HG02938 (cell line): ENCODE measurements at regions not wholly inside any gene's neighbourhood (a gene's known extent, or its start where the extent isn't known, plus 50 kb on each side); places are given as distances from the start of the nearest gene placed in this dataset.

ENCODE experiments used
- ATAC-seq: cut with Tn5 transposase; IDR thresholded peaks from one replicate; pipeline ENCODE4 v1.9.1; 2021; ENCODE audit warnings: mild to moderate bottlenecking, moderate library complexity; ENCODE audit not compliant: unreplicated experiment

DNA sequence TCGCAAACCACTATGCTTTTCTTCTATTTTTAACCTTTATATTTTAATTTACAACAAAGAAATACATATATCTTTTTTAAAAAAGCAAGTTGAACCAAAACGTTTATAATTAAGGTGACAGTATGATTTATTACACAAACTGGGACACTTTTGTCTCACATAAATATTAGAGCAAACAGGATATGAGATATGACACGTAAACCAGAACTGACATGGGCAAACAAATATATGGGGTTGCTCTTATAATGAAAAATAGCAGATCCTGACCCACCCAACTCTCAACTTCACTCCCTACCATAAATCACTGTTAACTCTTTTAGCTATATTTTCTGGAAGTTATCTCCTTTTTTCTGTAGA, 177.0 kb upstream of the EDNRA start:
- ATAC-seq: no peak

DNA sequence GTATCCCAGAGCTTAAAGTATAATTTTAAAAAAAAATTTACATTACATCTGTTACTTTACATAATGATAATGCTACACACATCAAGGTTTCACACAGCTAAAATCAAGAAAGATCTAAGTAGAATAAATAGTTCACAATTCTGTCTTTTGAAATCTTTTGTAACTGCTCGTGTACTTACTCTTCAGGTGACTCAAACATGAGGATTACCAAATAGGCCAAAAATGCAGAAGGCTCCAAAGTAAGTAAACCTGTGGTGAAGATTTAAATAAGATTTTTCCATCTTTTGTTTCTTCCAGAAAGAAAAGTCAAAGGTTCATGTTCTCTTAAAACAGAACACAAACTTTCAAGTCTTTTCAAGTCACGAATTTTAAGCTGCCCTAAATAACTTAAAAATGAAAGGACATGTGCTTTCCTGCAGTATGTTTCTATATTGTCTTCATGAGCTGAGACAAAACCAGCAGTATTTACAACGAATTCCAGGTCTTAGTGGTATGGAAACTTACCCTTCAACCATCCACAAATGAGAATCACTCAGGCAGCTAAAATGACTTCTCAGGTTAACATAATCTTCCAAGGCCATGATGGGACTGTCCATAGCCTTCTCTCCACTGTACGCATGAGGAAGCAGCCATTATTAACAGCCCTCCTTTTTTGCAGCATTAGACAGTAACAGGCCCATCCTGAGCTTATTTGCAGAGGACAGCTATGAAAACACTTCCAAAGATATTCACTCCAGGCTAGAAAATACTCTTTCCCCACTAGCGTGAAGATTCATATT, 172.8 kb upstream of the EDNRA start:
- ATAC-seq: no peak

DNA sequence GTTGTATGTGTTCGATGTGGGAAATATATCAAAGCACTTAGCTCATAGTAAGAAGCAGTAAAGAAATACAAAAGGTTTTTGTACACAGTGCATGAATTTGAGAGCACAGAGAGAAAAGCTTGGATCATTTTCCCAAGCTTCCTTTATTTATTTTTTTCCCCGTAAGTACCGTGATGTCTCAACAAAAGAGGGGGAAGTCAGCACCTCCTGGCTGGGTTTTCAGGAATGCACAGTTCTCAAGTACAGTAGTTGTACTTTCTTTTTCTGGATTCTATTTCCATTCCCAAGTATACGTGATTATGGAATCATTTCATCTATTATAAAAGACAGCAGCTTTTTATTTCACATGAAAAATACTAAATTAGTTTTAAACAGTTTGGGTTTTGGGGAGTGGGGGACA, 171.5 kb upstream of the EDNRA start:
- no peak for ATAC-seq

DNA sequence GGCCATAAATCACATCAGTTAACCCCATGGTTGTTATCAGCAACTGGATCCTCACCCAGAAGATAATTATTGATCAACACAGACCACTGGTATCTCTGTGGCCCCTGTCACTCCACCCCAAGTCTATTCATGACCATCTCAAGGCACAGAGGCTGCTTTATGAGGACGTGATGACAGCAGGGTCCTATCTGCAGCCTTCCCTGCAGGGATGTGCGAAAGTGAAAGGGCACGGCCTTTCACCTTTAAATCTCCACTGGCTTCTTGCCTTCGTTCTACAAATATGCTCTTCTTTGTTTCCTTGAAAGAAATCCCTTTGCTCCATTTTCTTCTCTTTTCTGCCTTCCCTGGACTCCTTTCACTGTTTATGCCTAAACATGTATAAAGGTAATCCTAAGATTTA, 170.6 kb upstream of the EDNRA start:
- ATAC-seq: no peak

DNA sequence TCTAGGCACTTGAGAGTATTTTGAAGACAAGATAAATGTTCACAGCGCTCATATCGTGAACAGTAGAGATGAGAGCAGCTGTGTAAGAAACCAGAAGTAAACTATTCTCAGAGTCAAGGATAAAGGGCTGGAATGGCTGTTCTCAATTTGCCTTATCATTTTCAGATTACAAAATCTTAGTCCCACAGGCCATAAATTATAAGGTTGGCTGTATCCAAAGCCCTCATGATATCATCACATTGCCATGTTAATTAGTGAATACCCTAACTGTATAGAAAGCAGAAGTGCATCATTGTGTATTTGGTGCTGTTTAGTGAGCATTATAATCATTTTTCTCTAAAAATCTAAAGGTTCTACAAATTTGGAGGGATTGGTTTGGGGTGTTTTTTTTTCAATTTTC, 168.9 kb upstream of the EDNRA start:
- ATAC-seq: no peak

DNA sequence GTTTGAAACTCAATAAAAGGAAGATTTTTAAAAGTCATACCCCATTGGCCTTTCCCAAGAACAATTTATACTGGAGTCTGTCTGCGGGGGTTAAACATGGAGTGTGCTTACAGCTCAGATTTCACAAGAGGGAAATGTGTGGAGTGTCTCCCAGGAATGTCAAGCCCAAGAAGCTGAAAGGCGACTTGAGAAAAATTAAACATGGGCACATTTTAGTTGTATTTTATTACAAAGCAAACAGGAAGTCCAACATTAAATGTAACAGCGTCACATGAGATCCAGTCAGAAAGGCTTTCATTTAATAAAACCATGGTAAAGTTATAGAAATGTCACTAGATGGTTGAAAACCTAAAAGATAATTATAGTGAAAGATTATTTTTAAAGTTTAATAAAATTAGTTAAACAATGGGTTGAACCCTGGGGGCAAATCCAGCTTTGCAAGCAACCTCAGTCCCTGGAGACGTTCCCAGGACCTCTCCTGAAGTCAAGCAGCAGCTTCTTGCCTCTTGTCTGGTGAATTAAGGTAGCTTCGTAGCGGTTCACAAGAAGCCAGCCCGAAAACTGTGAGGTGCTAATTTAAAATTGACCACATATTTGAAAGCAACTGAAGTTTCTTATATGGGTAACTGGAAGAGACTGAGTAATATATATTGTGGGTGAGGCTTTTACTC, 168.4 kb upstream of the EDNRA start:
- ATAC-seq: no peak

DNA sequence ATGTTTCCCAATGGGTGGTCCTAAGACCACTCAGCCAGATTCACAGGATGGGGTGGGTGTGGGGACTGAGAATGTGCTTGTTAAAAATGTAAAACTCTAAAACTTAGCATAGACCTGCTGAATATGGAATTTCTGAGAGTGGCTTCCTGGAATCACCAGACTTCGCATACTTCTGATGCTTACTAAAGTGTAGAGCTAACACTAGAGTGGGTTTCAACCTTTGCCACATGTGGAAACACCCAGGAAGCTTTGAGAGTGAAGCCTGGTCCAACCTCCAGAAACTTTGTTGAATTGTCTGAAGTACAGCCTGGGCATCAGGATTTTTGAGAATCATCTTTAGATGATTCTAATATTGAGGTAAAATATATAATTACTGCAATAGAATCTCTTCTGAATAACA, 167.8 kb upstream of the EDNRA start:
- ATAC-seq: no peak

DNA sequence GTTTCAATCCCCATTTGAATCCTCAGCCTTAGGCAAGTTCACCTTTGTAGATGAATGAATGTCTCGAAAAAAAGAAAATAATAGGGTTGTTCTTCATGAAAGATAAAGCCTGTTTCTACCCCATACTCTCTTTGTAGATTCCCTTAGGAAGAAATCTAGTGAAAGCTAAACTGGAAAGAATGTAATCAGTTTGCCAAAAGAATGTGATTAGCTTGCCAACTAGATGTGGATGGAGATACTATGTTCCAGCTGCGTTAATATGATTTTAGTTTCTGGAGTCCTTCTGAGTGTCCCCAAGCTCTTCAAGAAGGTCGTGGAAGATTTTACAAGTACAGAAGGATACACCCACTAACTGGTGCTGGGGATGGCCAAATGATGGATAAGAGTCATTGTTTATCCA, 162.3 kb upstream of the EDNRA start:
- ATAC-seq: no peak

DNA sequence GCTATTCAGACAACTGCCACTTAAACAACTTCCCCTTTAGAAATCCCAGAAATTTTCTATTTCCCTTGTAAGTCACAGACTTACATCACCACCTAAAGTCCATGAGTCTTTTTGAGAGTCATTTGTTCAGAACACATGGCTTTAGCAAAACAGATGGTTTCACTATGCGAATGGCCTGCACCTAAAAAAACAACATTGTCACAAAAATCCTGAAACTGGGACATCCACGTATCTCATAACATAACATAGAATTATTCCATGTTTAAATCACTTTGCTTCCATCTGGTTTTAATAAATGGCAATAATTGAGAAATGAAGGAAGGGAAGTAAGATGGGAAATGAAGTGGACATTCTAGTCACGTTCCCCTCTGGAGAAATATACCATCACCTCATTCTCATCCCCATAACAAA, 155.3 kb upstream of the EDNRA start:
- ATAC-seq: no peak

DNA sequence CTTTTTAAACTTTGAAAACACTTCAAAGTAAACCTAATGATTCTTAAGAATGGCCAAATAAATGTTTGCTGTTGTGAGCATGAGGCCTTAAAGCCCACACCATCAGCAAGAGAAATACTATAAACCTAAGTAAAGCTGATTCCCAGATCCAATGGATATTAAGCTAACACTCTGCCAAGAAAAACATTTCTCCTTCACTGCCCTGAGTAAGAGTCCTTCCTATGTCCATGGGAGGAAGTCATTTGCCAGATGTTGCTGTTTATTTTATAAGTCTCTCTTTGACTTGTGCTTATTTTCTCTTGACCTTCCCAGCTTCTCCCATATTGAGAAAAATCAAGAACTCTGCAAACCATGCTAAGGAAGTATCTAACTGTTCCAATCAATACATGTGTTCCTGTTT, 154.3 kb upstream of the EDNRA start:
- ATAC-seq: no peak

DNA sequence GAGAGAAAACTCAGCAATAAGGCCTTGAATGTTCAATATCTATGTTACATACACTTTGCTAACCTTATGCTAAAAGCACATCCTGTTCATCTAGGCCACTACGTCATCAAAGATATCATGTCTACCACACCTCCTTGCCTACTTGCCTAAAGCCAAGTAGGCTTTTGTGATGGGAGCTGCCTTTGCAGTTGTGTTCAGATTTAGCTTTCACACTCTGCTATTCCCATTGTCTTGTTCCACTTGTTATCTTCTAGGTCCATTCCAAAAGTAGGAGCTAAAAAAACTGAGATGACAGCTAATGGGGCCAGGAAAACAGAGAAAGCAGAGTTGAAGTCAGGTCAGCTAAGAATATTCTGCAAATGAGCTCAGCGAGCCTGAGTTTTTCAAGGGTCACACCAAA, 153.6 kb upstream of the EDNRA start:
- no peak for ATAC-seq

DNA sequence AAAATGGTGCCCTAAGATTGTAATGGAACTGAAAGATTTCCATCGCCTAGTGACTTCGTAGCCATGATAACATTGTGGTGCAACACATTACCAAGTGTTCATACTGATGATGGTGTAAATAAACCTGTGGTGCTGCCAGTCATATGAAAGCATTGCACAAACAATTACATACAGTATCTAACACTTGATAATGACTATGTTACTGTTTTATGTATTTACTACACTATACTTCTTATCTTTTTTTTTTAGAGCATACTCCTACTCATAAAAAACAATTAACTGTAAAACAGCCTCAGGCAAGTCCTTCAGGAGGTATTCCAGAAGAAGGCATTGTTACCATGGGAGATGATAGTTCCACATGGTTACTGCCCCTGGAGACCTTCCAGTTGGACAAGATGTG, 152.7 kb upstream of the EDNRA start:
- ATAC-seq: no peak

DNA sequence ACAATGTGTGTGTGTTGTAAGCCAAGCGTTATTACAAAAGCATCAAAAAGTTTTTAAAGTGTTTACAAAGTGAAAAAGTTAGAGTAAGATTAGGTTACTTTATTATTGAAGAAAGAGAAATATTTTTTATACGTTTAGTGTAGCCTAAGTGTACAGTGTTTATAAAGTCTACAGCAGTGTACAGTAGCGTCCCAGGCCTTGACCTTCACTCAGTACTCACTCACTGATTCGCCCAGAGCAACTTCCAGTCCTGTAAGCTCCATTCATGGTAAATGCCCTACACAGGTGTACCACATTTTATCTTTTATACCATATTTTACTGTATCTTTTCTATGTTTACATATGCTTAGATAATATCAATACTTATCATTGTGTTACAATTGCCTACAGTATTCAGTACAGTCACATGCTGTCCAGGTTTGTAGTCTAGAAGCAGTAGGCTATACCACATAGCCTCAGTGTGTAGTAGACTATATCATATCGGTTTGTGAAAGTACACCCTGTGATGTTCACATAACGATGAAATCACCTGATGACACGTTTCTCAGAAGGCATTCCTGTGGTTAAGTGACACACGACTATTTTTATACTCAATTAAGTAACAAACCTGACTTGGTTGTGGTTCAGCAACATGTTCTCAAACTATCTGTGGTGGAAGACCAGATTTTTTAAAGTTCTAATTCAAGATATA, 152.0 kb upstream of the EDNRA start:
- no peak for ATAC-seq

DNA sequence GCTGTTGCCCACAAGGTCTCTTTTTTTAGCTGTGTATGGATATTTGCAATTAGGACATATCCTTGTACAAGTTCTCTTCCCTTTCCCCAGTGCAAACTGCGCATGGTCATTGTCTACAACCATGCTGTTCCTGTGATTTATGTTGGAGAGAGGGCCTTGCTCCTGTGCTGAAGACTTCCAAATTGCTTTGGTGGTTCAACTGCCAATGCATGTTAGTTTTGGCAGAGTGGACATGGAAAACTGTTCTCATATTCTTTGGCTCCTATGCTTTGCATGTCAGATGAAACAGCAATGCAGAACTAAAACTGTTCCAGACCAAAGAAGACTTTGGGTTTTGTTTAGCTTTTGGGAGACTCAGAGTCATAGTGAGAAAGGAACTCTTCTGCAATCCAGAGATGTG, 148.8 kb upstream of the EDNRA start:
- ATAC-seq: no peak

DNA sequence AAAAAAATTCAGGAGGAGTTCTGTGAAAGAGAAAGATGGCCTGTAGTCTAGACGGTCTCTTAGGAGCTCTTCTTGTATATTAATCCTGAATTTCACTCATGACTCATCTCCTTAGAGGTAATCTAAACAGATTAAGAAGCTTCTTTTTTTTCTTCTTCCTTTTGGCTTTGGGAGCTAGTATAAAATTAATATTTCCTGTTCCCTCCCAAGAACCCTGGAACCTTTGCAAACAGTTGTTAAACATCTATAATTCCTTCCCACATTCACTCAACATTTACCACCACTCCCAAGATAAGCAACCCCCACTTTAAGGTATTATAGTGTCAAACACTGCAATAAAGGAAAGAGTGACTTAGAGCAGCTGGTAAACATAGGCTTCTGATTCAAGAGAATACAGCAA, 146.4 kb upstream of the EDNRA start:
- no peak for ATAC-seq

DNA sequence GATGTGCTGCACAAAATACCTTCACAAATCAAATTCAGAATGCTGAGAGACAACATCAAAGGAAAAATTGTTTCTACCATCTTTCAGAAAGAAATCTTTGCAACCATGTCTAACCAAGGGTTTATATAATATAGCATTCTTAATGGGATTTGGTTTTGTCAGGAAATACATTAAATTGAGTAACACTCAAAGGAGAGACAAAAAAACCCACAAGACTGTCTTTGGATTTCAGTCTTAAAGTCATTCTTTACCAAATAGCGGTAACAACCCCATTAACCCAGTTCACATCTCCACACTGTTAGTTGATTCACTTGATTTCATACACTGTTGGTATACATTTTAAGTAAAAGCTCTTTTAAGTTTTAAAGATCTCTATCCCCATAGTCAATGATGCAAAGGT, 145.7 kb upstream of the EDNRA start:
- no peak for ATAC-seq

DNA sequence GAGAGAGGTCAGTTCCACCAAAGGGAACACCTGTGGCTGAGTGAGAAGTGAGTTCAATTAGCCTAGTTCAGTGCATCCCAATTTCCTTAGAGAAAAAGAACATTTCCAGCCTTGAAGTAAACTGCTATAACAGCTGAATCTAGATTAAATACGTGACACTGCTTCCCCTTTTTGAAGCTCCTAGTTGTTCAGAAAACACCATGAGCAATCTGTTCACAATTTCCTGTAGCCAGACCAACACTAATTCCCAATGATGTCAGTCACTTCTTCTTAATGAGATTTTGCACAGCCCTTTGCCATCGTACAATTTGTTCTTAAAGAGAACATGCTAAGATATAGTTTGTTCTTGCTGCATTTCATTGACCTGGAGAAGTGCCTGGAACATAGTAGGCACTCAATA, 144.6 kb upstream of the EDNRA start:
- ATAC-seq: no peak

DNA sequence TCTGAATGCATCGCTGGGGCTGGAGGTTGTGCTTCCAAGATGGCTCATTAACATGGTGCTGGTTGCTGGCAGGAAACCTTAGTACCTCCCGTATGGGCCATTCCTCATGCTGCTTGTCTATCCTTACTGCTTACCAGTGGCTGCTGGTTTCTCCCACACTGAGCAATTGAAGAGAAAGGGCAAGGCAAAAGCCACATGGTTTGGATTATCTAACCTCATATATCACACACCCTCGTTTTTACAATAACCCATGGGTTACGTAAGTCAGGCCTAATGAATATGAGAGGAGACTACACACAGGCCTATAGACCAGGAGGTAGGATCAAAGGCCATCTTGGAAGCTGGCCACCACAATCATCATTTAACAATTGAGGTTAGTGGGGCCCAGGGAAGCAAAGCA, 141.8 kb upstream of the EDNRA start:
- ATAC-seq: no peak

DNA sequence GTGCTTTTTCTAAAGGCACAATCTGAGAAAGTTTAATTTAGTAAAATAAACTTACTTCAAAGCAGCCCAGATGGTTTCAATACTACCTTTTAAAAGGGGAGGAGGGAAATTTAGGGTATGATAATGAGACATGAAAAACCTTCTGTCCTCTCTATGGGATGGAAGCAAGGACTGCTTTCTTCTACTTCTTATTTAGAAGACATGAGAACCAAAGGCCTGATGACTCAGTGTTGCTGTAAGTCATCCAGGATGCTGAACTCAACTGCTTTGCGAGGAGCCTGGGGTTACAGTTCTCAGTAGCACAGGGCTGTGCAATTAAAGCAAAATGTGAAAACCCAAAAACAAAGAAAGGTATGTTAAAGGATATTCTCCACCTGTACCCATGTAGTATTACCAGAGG, 140.8 kb upstream of the EDNRA start:
- ATAC-seq: no peak

DNA sequence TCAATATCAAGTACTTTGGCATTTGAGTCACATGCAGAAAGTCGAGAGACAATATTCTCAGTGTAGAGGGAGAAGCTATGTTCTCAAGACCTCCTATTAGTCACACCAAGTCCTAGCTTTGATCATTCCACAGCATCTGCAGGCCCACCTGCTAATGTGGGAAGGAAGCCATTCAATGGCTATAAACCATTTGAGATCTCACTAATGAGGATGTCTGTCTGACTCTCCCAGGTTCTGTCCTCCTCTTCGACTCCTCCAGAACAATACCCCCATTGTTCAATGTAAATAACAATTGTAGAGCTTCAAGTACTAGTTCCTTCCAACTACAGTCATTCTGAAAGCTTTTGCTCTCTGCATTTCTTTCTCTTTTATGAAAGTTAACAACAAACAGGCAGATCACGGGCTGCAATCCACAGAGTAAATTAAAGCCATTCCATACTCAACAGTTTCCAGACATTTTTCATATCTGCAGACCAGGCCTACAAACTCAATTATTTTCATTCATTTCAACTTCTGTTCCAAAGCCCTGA, 140.2 kb upstream of the EDNRA start:
- no peak for ATAC-seq

DNA sequence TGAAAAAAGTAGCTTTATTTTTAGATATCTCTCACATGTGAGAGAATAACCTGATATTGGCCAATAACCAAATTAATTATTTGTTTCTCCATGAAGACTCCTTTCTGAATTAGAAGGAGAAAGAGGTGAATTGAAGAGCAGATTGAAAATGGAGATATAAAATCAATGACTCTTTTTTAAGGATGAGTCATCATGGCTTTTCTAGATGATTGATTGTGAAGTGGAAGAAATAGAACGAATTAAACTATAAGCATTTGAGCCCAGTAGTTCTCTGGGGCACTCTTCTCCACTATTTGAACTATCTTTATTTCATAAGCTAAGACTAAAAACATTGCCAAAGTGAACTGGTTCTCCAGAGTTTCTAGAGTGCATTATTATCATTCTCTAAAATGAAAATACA, 137.2 kb upstream of the EDNRA start:
- ATAC-seq: no peak

DNA sequence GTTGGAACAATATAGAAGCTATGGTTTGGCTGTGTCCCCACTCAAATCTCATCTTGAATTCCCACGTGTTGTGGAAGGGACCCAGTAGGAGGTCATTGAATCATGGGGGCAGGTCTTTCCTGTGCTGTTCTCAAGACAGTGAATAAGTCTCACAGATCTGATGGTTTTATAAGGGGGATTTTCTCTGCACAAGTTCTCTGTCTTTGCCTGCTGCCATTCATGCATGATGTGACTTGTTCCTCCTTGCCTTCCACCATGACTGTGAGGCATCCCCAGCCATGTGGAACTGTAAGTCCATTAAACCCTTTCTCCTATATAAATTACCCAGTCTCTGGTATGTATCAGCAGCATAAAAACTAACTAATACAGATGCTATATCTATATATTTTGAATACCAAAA, 135.2 kb upstream of the EDNRA start:
- ATAC-seq: no peak
